Left forelimb (tissue), 1 donor: ENCODE measurements at regions not wholly inside any gene's neighbourhood (a gene's known extent, or its start where the extent isn't known, plus 50 kb on each side); places are given as distances from the start of the nearest gene placed in this dataset.
"Not testable (repeated sequence)": the region's sequence is repeated elsewhere in the genome, so short reads cannot be mapped to it uniquely, and the experiment has no call there.

Experiments
- DNase-seq: peaks from one replicate; pipeline ENCODE4 v3.0.0-alpha.2; 2018; ENCODE audit warnings: low spot score

GRCh38 chrX:13476384-13476783 lies 93.0 kb upstream of the EGFL6 start:
- DNase-seq: no peak

GRCh38 chrX:13474164-13474516 lies 95.3 kb upstream of the EGFL6 start:
- DNase-seq: no peak

GRCh38 chrX:13473442-13474163 lies 95.8 kb upstream of the EGFL6 start:
- DNase-seq: peak; percentile 61

- no peak for DNase-seq
These were observed 96.4 kb upstream of the EGFL6 start for GRCh38 chrX:13472975-13473374.

- DNase-seq: no peak
These were observed 98.1 kb upstream of the EGFL6 start for GRCh38 chrX:13471269-13471668.

GRCh38 chrX:13470685-13470977 lies 98.8 kb upstream of the EGFL6 start:
- DNase-seq: no peak

GRCh38 chrX:13469963-13470684 lies 99.3 kb upstream of the EGFL6 start:
- no peak for DNase-seq

- DNase-seq: no peak
These were observed 101.3 kb upstream of the EGFL6 start for GRCh38 chrX:13468096-13468495.

GRCh38 chrX:13467243-13467642 lies 102.2 kb upstream of the EGFL6 start:
- DNase-seq: no peak

GRCh38 chrX:13464599-13465275 lies 104.7 kb upstream of the EGFL6 start:
- no peak for DNase-seq

GRCh38 chrX:13463608-13464007 lies 105.8 kb upstream of the EGFL6 start:
- no peak for DNase-seq

- DNase-seq: no peak
These were observed 117.1 kb upstream of the EGFL6 start for GRCh38 chrX:13452283-13452682.

- no peak for DNase-seq
These were observed 120.0 kb upstream of the EGFL6 start for GRCh38 chrX:13449441-13449840.

- DNase-seq: no peak
These were observed 120.5 kb upstream of the EGFL6 start for GRCh38 chrX:13448941-13449340.

GRCh38 chrX:13441608-13442007 lies 121.8 kb upstream of the ATXN3L start:
- DNase-seq: not testable (repeated sequence)

- DNase-seq: no peak
These were observed 120.3 kb upstream of the ATXN3L start for GRCh38 chrX:13440176-13440575.

- DNase-seq: no peak
These were observed 113.4 kb upstream of the ATXN3L start for GRCh38 chrX:13433298-13433605.

- DNase-seq: no peak
These were observed 112.8 kb upstream of the ATXN3L start for GRCh38 chrX:13432414-13433297.

- DNase-seq: no peak
These were observed 110.4 kb upstream of the ATXN3L start for GRCh38 chrX:13430136-13430827.

- no peak for DNase-seq
These were observed 108.4 kb upstream of the ATXN3L start for GRCh38 chrX:13428053-13428786.

- DNase-seq: no peak
These were observed 107.7 kb upstream of the ATXN3L start for GRCh38 chrX:13427441-13428052.
